Activated CD4-positive, alpha-beta T cell treated with anti-CD3 and anti-CD28 coated beads, Interleukin-2, Interleukin-6, amounts not matched to agents 100 ng/mL and 50 ng/mL, durations not matched to agents 16 hours and 8 hours (primary cell): ENCODE measurements at regions not wholly inside any gene's neighbourhood (a gene's known extent, or its start where the extent isn't known, plus 50 kb on each side); places are given as distances from the start of the nearest gene placed in this dataset.

Source experiments
- DNase-seq: peaks from one replicate; pipeline ENCODE4 v3.0.0-alpha.2; 2020

- no peak for DNase-seq
Measured at GRCh38 chr15:39131609-39132008, 449.3 kb upstream of the THBS1 start.

DNA sequence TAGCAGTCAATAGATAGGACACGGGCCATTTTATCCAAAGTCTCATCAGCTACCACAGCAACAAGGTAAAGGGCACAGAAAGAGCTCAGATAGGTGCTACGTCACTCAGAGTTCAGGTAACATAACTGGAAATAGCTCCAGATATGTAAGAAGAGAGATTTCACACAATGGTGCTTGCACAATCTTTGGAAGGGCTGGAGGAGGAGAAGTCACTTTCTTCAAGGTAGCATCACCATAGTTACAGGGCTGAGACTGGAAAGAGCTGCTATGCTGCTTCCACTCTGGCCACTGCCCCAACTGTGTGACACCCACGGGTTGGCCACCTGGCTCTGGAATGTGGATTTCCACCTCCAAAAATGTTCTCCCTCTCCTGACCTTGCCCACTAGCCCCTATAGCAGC is 448.8 kb upstream of the THBS1 start:
- no peak for DNase-seq

DNA sequence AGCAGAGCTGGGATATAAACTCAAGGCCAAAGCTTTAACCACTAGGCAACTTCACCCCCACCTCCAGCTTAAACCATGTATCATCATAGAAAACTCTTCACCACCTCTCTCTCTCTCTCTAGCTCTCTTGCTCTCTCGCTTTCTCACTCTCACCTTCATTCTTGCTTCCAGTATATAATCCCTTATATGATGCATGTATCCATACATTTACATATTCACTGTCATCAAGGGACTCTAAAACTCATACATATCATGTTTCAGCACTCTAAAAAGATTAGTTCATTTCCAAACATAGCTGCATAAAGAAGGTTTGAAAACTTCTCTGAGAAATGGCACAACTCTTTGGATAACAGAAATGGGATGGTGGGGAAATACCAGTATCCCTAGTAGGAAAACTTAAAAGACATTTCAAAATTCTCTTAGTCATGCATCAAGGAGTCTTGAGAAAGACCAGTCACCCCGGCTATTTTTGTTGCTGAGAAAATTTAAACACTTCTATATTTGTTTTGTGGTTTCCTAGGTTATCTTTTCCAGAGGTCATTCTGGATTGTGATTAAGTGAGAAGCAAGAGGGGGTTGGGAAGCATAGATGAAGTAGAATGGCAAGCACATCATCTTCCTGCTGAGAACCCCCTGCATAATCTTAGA is 447.8 kb upstream of the THBS1 start:
- DNase-seq: no peak

DNA sequence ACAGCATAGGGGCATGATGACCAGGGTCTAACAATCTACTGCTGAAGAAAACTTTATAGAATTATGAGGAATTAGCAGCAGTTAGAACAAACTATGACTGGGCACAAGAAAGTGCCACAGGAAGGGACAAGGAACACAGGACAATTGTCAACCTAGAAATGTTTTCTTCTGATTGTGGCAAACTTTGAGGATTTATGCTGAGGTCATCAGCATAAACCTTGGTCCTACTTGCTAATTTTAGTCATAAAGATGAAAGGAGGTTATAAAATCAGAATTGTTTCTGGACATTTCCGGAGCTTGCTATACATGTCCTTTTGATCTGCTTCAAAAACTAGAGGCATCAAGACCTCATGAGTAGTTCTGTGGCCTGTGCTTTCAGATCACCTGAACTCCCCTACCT is 446.6 kb upstream of the THBS1 start:
- DNase-seq: no peak

- DNase-seq: no peak
Measured at GRCh38 chr15:39135989-39136388, 444.9 kb upstream of the THBS1 start.

GRCh38 chr15:39139431-39140059 is 441.3 kb upstream of the THBS1 start:
- no peak for DNase-seq

DNA sequence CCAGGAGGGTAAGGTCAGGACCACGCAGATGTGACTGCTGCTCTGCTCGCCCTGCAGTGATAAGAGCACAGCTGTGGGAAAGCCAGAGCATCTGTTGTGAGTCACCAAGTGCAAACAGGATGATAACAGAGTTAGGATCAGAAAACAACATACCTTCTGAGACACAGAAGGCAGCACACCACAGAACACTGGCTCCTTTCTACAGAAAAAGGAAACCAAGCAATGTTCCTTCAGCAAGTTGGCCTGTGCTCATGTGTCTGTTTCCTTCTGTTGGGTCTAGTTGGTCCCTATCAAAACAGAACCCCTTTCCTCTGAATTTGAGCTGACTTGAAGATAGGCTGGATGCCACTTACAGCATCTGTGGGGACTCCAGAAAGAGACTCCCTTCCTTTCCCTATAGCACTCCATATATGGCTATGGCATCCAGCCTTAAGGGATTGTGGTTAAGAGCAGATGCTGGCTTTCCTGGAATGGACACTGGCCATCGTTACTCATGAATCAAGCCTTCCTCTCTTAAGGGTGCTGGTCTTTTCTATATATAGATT is 440.7 kb upstream of the THBS1 start:
- DNase-seq: peak; percentile 43

DNA sequence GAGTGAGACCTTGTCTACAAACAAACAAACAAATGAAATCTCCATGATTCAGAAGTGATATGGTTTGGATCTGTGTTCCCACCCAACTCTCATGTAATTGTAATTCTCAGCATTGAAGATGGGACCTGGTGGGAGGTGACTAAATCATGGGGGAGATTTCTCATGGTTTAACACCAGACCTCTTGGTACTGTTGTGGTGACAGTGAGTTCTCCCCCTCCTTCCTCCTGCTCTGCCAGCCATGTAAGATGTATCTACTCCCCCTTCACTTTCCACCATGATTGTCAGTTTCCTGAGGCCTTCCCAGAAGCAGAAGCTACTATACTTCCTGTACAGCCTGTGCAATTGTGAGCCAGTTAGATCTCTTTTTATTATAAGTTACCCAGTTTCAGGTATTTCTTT is 438.4 kb upstream of the THBS1 start:
- no peak for DNase-seq

- no peak for DNase-seq
Measured at GRCh38 chr15:39143479-39143878, 437.4 kb upstream of the THBS1 start.

- no peak for DNase-seq
Measured at GRCh38 chr15:39144051-39144450, 436.8 kb upstream of the THBS1 start.

GRCh38 chr15:39144613-39145499 is 436.0 kb upstream of the THBS1 start:
- DNase-seq: peak; percentile 31

DNA sequence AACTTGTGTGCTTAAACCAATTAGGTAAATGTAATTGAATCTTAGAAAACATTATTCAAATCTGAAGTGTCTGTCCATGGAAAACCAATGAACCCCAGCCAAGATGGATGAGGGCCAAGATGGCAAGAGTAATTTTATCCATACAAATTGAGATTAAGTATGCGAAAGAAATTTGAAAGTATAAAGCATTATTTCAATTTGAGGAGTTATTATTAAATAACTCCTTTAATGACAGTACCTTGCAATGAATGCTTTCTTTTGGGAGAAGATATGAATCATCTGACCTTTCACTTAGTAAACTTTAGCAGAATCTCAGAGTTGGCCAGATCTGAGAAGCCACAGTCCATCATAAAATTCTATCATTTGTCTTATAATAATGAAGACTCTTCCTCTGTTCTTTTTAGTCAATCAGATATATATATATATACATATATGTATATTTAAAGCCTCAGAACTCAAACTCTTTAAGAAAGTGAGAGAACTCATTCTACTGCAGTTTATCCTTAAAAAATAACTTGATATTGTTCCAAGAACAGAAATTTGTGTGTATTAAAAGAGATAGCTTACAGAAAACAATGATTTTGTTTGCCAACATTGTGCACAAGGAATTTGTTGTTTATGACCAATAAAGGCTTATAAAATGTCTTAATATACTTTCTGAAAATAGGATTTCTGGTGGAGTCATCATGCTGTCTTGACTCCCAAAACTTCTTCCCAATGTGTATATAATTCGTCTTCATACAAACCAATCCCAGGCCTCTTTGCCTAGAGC is 434.8 kb upstream of the THBS1 start:
- no peak for DNase-seq

DNA sequence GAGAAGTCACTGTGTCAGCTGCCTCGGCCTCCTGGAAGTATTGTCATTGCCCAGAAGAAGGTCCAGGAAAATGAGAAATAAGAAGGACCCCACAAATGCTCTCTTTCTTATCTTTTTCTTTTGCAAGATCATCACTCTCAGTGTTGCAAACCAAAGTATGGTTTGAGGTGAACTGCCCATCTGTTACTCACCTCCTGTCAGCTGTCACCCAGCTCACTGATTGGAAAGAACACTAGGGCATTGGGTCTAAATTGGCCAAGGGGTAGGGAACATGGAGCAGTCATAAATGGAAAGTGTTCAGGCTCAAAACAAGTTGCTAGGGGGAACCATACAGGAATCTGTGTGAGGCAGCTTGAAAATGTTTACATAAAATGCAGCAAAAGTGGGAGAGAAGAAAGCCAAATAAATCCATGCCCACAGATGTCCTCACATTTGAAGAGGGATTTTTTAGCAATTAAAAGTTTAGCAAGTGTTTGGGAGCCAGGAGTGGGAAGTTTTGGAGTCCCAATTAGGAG is 431.2 kb upstream of the THBS1 start:
- no peak for DNase-seq

- DNase-seq: no peak
Measured at GRCh38 chr15:39151545-39151944, 429.3 kb upstream of the THBS1 start.

DNA sequence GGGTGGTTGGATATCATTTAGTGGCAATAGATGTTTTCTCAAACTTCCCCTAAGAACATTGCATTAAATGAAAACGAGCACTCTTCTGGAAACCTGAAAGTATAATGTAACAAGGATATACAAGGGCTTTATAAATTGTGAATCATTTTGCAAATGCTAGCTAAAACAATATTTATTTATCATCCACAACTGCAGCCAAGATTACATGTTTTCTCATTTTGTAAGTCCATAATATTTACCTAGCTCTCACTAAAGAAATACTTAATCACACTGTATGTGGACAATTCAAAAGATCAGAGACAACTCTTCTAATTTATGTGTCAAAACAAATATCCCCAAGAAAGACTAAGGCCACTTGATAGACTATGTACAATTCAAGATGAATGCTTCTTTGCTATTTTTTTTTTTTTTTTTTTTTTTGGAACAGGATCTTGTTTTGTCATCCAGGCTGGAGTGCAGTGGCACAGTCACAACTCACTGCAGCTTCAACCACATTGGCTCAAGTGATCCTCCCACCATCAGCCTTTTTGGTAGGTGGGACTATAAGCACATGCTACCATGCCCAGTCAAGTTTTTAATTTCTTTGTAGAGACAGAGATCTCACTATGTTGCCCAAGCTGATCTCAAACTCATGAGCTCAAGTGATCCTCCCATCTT is 427.7 kb upstream of the THBS1 start:
- DNase-seq: no peak

DNA sequence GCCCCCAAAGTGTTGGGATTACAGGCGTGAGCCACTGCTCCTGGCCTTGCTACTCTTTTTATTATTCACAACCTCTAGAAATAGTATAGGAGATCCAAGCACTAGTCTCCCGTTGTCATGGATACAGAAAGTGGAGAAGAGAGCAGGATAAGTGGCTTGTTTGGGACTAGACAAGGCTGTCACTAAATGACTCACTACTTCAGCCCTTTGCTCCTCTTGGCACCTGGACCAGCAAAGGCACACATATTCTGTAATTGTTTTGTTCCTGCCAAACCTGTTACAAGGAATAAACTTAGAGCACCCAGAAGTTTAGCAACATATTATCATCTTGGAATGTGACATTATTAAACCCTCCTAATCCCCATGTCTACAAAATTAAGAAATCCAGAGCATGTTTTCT is 427.2 kb upstream of the THBS1 start:
- DNase-seq: no peak

DNA sequence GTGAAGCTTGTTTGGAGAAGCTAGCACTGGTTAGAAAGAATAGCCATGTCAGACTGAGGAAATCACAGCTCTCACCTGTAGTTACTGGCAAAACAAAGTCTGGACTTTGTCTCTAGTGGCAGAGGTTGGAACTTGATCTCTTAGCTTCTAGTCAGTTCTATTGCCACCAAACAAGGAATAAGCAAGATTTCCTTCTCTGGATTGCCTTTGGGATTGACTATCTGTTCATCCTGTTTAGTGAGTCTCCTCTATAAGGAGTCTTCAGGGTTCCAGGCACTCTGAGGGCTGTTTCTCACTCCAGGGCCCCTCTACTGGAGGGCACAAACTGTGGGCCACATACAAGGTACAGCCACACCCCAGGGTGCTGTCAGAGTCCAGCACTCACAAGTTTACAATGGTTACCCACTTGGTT is 426.6 kb upstream of the THBS1 start:
- DNase-seq: no peak

DNA sequence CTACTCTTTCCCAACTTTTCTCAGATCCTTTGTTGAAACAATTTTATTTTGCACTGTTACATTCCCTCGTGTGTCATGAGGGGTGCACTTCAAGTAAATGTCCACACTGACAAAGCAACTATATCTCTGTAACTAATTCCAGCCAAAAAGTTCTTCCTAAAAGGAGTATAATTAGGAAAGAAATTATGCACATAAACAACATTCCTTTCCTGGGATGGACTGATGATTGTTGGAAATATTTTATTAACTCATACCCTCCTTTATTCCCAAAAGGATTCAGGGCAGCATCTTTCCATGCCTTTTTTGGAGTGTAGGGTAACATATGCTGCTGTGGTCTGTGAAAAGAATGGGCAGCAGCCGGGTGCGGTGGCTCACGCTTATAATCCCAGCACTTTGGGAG is 426.1 kb upstream of the THBS1 start:
- no peak for DNase-seq

GRCh38 chr15:39156166-39156565 is 424.7 kb upstream of the THBS1 start:
- no peak for DNase-seq

- DNase-seq: no peak
Measured at GRCh38 chr15:39156646-39157250, 424.1 kb upstream of the THBS1 start.

DNA sequence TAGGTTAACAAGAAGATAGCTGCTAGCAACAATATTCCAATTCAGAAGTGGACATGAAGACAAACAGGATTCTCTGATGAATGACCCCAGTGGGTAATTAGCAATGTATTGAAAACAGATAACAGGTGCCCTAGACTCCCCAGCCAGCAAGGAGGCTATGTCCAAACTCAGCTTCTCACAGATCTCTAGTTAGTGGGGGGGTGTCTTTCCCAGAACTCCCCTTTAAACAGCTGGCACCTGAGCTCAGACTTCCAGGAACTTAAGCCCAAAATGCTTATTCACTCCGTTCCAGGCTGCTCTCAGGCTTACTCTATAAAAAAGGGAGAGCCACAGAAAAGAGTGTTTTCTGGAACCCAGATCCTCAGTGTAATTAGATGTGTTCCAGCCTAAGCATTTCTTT is 423.0 kb upstream of the THBS1 start:
- DNase-seq: no peak

DNA sequence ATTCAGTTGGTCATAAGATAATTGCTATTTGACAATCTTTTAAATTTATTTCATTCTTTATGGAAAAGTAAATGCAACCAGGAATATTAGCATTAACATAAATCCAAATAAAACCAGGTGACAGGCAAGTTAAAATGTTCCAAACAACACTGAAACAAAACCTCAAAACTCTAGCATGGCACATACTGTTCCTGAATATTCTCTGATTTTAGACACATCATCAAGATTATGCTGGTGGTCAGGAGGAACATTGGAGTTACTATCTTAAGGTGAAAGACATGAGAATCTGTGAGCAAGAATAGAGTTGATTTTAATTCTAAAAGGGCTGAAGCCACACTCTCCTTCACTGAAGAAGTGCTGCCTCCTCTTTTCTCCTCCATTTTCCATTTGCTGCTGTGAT is 421.0 kb upstream of the THBS1 start:
- no peak for DNase-seq
